ENCODE measurements at regions not wholly inside any gene's neighbourhood (a gene's known extent, or its start where the extent isn't known, plus 50 kb on each side); places are given as distances from the start of the nearest gene placed in this dataset.
"Not testable (repeated sequence)": the region's sequence is repeated elsewhere in the genome, so short reads cannot be mapped to it uniquely, and the experiment has no call there.

DNA sequence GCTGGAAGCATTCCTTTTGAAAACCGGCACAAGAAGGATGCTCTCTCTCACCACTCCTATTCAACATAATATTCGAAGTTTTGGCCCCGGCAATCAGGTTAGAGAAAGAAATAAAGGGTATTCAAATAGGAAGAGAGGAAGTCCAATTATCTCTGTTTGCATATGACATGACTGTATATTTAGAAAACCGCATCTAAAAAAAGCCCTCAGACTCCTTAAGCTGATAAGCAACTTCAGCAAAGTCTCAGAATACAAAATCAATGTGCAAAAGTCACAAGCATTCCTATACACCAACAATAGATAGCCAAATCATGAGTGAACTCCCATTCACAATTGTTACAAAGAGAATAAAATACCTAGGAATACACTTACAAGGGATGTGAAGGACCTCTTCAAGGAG, 93.1 kb upstream of the ADAMTS9 start:
- H3K4me1 ChIP-seq (ENCODE audit: insufficient read depth, low read length); H3K9ac ChIP-seq (ENCODE audit: low read depth, low read length); H3K36me3 ChIP-seq (ENCODE audit: insufficient read depth, low read length); H3K9me3 ChIP-seq (ENCODE audit: control insufficient read depth, insufficient read depth, low read length): not testable (repeated sequence)

DNA sequence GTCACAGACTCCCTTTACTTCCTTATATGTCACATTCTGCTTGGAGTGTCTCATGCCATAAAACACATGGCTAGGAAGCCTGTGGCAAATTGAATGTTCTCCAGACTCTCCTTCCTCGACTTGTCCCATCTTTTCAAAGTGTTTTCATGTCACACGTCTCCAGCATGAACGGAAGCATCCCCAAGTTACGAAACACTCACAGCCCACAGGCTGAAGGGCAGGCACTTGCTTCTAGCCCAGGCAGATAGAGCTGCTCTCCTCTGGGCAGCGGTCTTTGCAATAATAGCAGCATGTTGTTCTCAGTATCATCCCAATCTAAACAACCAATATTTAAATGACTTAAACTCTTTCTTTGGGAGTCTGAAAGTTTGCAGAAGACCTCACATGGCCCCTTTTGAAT, 85.3 kb upstream of the ADAMTS9 start:
- Histone ChIP-seq H3K36me3 (ENCODE audit: insufficient read depth, low read length) (no peaks in the 10 kb centered on the region), H3K9ac (ENCODE audit: low read depth, low read length) (no peak overlapping the region), H3K4me1 (ENCODE audit: insufficient read depth, low read length) (no peaks in the 10 kb centered on the region), H3K9me3 (ENCODE audit: control insufficient read depth, insufficient read depth, low read length) (no peaks in the 10 kb centered on the region; the same call in 1 of the 2 replicates)

DNA sequence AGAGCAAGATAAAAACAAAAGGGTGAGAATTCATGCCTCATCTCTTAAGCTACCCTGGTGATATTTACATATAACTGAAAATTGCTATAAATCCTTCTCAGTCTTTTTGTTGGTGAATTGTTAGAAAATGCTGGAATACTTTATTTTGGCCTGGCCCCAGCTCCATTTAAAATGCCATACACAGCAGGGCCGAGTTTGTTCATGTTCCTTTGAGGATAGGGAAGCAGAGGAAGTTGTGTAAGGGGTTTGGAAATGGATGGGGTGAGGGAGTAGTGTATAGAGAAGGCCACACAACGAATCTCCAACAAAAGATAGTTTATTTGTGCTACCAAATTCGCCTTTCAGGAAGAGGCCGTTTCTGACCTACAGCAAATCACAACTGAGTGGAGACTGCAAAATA, 78.6 kb upstream of the ADAMTS9 start:
- Histone ChIP-seq H3K36me3 (ENCODE audit: insufficient read depth, low read length) (no peaks in the 10 kb centered on the region), H3K9ac (ENCODE audit: low read depth, low read length) (no peak overlapping the region), H3K9me3 (ENCODE audit: control insufficient read depth, insufficient read depth, low read length) (no peaks in the 10 kb centered on the region)

DNA sequence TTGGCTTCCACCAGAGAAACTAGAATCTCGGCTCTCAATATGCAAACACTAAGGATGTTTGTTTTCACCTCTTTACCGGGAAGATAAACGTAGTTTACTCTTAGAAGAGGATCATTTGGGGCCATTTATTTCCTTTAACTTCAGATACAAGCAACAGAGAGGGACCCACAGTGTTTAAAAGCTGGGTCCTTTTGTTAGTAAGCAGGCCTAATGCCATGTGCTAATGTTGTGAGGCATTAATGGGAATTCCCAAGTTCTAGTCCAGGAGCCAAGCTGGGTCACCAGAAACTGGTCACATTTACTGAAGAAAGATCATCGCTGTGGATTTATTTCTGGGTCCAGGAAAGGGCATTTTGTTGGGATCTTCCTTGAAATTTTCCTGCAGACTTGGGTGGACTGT, 78.1 kb upstream of the ADAMTS9 start:
- H3K36me3 ChIP-seq (ENCODE audit: insufficient read depth, low read length): no peaks in the 10 kb centered on the region
- H3K9me3 ChIP-seq (ENCODE audit: control insufficient read depth, insufficient read depth, low read length): no peaks in the 10 kb centered on the region
- no peak overlapping the region for H3K9ac ChIP-seq (ENCODE audit: low read depth, low read length)
- H3K4me1 ChIP-seq (ENCODE audit: insufficient read depth, low read length): peaks cover 9% of the 10 kb centered on the region; the same call in 1 of the 2 replicates

More for the DNA sequence above, 78.6 kb upstream of the ADAMTS9 start:
- peaks cover 9% of the 10 kb centered on the region; the same call in 1 of the 2 replicates for H3K4me1 ChIP-seq (ENCODE audit: insufficient read depth, low read length)

DNA sequence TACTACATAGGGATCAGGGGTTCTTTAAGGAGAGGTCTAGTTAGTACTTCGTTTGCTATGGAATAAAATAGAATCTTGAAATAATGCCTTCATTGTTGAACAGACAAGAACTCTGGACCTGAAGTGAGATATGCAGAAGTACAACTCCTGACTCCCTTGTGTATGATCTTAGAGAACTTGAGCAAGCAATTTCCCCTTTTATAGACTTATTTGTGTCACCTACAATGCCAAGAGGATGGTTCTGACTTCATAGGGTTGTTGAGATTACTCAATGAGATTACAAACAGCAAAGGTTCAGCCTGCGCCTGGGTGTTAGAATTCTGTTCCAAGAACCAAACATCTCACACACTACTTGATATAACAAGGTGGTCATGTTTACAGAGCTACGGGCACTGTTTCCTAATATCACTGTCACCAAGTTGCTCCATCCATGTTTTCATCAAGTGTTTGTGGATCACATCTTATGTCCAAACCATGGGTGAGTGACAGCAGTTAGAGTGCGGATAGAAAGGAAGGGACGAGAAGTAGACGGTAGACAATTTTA, 76.7 kb upstream of the ADAMTS9 start:
- H3K9me3 ChIP-seq (ENCODE audit: control insufficient read depth, insufficient read depth, low read length): no peaks in the 10 kb centered on the region
- no peaks in the 10 kb centered on the region for H3K36me3 ChIP-seq (ENCODE audit: insufficient read depth, low read length)
- H3K9ac ChIP-seq (ENCODE audit: low read depth, low read length): no peak overlapping the region
- peaks cover 9% of the 10 kb centered on the region; the same call in 1 of the 2 replicates for H3K4me1 ChIP-seq (ENCODE audit: insufficient read depth, low read length)

DNA sequence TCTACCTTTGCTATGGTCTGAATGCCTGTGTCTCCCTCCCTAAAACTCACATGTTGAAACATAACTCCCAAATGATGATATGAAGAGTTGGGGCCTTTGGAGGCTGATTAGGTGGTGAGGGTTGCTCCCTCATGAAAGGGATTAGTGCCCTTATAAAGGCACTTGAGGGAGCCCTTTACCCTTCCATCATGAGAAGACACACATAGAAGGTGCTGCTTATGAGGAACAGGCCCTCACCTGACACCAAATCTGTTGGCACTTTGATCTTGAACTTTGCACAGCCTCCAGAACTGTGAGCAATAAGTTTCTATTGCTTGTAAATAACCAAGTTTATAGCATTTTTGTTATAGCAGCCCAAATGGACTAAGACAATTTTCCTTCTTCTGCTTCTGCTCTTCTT, 76.2 kb upstream of the ADAMTS9 start:
- H3K36me3 ChIP-seq (ENCODE audit: insufficient read depth, low read length): no peaks in the 10 kb centered on the region
- H3K4me1 ChIP-seq (ENCODE audit: insufficient read depth, low read length): peaks cover 9% of the 10 kb centered on the region; the same call in 1 of the 2 replicates
- no peaks in the 10 kb centered on the region for H3K9me3 ChIP-seq (ENCODE audit: control insufficient read depth, insufficient read depth, low read length)
- H3K9ac ChIP-seq (ENCODE audit: low read depth, low read length): no peak overlapping the region

DNA sequence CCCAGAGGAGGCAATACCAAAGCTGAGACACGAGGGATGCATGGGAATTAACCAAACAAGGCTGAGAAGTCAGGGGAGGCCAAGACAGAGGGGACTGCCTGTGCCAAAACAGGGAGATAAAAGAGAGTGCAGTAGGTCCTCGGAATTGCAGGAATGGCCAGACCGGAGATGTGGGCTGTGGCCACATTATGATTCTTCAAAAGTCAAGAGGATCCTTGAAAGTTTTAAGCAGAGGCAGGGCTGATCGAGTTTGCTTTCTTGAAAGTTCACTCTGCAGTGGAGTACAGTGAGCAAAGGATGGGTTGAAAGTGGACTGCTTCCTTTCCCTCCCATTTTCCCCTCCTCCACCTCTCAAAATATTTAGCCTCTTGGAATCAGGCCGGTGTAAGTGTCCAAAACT, 73.9 kb upstream of the ADAMTS9 start:
- H3K9me3 ChIP-seq (ENCODE audit: control insufficient read depth, insufficient read depth, low read length): no peaks in the 10 kb centered on the region
- H3K4me1 ChIP-seq (ENCODE audit: insufficient read depth, low read length): peaks cover 9% of the 10 kb centered on the region; the same call in 1 of the 2 replicates
- no peak overlapping the region for H3K9ac ChIP-seq (ENCODE audit: low read depth, low read length)
- H3K36me3 ChIP-seq (ENCODE audit: insufficient read depth, low read length): no peaks in the 10 kb centered on the region

DNA sequence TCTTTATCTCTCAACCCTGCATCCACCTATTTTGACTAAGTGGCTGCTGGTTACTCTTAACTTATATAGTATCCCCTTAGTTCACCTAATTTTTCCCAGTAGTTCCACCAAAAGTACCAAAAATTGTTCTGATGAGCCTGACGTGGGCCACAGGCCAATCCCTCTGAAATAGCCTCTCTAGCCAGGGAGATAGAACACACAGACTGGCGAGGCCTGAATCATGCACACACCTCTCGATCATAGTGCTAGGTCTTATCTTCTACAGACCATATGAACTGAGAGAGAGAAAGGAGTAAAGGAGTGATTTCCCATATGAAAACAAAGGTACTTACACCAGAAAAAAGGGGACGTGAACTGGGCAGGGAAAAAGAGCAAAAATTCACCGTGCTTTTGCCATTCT, 72.5 kb upstream of the ADAMTS9 start:
- H3K36me3 ChIP-seq (ENCODE audit: insufficient read depth, low read length): no peaks in the 10 kb centered on the region
- H3K9ac ChIP-seq (ENCODE audit: low read depth, low read length): no peak overlapping the region
- no peaks in the 10 kb centered on the region for H3K9me3 ChIP-seq (ENCODE audit: control insufficient read depth, insufficient read depth, low read length)

DNA sequence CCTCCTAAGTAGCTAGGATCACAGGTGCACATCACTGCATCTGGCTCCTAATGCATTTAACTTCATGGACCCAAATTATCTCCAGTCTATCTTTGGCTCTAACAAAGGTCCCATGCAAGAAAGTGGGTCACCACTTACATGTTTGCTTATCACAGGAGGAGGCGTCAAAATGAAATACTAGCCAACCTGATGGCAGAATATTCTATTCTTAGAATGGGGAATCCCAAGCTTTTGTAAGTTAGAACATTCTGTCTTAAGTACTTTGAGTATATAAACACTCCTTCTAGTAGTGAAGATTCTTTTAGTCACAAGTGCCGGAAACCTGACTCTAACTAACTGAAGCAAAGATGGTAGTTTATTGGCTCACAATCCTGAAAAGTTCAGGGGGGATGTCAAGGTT, 72.0 kb upstream of the ADAMTS9 start:
- no peaks in the 10 kb centered on the region for H3K36me3 ChIP-seq (ENCODE audit: insufficient read depth, low read length)

More for the DNA sequence above, 72.5 kb upstream of the ADAMTS9 start:
- H3K4me1 ChIP-seq (ENCODE audit: insufficient read depth, low read length): no peaks in the 10 kb centered on the region

DNA sequence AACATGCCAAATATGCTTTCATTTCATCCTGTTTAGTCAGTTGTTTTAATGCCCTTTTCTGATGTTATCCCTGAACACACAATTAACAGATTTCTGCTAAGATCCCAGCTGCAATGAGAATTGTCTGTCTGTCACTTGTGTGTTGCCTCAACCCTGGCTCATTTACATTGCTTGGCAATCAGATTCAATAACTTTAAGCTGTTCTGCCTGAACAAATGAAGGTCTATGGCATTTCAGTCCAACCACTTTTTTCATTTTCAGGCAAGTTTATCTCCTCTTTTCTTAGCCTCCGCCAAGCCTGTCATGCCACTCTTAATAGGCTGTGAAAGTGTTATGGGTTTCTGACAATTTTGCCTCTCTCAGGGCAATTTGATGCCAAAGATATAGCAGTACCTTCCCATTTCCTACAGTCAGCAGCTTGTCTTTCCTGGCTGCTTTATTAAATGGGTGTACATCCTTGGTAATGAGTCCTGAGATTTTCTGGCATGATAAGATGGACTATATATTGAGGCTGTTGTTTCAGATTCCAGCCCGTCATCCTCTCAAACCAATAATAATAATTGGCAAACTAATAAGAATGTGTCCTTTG, 68.7 kb upstream of the ADAMTS9 start:
- Histone ChIP-seq H3K9me3 (ENCODE audit: control insufficient read depth, insufficient read depth, low read length) (no peaks in the 10 kb centered on the region), H3K9ac (ENCODE audit: low read depth, low read length) (no peak overlapping the region), H3K36me3 (ENCODE audit: insufficient read depth, low read length) (no peaks in the 10 kb centered on the region), H3K4me1 (ENCODE audit: insufficient read depth, low read length) (no peaks in the 10 kb centered on the region)

More for the DNA sequence above, 72.0 kb upstream of the ADAMTS9 start:
- Histone ChIP-seq H3K9me3 (ENCODE audit: control insufficient read depth, insufficient read depth, low read length) (no peaks in the 10 kb centered on the region), H3K9ac (ENCODE audit: low read depth, low read length) (no peak overlapping the region), H3K4me1 (ENCODE audit: insufficient read depth, low read length) (no peaks in the 10 kb centered on the region)

DNA sequence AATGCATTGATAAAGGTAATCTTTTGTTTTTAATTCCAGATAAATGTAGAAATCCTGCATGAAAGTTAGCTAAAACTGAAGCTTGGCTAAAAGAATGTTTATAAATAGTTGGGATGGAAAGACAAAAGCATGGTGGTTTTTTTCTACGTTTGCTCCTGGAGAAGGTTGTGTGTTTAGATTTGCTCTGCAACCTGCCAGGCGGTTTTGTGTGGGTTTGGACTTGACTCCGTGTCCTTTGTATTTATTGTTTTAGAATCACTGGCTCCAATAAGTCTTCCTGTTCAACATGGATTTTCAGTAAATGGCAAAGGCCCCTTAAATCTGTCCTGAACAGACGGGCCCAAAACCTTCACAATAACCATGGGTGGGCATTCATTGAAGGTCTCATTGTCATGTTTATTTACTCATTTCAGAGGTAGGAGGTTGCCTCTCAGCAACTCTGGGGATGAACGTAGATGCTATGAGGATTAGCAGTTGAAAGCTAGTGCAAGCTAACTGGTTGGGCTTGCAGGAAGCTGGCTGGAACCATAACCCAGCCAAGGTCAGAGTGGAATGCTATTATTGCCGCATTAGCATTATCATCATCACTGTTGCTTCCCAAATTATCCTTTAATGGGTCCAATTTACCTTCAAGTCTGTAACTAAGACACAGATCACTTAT, 60.6 kb upstream of the ADAMTS9 start:
- peaks cover 16% of the 10 kb centered on the region for H3K4me1 ChIP-seq (ENCODE audit: insufficient read depth, low read length)
- no peaks in the 10 kb centered on the region for H3K36me3 ChIP-seq (ENCODE audit: insufficient read depth, low read length)
- H3K9me3 ChIP-seq (ENCODE audit: control insufficient read depth, insufficient read depth, low read length): no peaks in the 10 kb centered on the region
- H3K9ac ChIP-seq (ENCODE audit: low read depth, low read length): no peak overlapping the region

DNA sequence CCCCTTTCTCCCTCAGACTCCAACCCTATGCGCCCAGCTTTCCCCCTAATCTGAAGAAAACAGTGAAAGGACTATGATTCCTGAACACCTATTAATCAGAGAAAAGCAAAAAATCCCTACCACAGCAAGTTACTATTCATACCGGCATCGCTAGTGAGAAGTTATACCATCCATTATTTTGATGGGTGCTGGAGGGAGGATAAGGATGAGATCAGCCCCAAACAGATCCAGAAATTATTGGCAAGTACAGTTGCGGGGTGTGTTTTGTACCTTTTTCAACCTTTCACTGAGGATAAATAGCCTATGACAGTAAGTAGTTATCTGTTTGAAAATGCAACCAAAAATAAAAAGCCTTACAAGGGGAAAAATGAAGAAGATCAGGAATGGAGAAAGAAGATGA, 59.9 kb upstream of the ADAMTS9 start:
- Histone ChIP-seq H3K36me3 (ENCODE audit: insufficient read depth, low read length) (no peaks in the 10 kb centered on the region), H3K9ac (ENCODE audit: low read depth, low read length) (no peak overlapping the region), H3K9me3 (ENCODE audit: control insufficient read depth, insufficient read depth, low read length) (no peaks in the 10 kb centered on the region)

DNA sequence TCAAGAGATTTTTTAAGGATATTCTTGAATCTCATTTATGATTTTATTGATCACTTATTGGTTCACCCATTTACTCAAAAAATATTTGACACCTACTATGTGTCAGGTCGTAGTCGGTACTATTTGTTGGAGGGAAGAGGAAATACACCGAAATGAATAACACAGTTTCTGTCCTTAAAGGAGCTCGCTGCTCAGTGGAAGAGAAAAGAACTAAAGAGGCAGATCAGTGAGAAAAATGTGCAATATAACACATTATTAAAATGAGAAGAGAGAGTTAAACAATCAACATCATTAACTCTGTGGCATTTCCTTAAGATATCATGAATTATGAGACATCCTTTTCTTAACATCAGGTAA, 56.1 kb upstream of the ADAMTS9 start:
- Histone ChIP-seq H3K9me3 (ENCODE audit: control insufficient read depth, insufficient read depth, low read length) (no peaks in the 10 kb centered on the region), H3K9ac (ENCODE audit: low read depth, low read length) (no peak overlapping the region), H3K36me3 (ENCODE audit: insufficient read depth, low read length) (no peaks in the 10 kb centered on the region), H3K4me1 (ENCODE audit: insufficient read depth, low read length) (peaks cover 16% of the 10 kb centered on the region)

More for the DNA sequence above, 59.9 kb upstream of the ADAMTS9 start:
- peaks cover 20% of the 10 kb centered on the region for H3K4me1 ChIP-seq (ENCODE audit: insufficient read depth, low read length)

DNA sequence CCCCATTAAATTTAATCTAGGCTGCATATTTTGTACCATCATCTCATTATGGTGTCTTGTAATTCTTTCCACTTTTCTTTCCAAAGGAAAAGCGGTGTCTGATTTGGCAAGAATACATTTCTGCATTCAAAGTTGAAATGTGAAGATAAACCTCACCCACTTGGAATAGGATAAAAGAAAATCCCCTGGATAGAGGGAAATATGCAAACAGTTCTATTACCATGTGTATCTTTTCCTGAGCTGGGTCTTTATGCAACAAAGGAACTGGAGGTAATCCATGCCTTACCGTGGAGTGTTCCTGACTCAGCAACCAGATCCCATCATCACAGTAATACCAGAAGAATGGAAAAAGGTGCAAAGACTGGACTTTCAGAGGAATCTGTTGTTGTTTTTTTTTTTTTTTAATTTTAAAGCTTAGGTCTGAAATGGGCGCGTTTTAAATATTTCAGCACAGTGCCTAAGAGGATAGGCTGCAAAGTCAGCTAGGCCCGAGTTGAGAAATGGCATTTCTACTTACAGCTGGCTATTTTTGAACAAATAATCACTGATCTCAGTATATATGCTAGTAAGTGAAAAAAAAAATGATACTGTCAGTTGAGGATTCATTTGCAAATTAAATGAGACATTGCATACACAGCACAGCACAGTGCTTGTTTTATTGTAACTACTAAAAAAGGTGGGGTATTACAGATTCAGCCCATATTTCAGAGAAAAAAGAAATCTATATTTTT, 55.5 kb upstream of the ADAMTS9 start:
- H3K36me3 ChIP-seq (ENCODE audit: insufficient read depth, low read length): no peaks in the 10 kb centered on the region
- no peaks in the 10 kb centered on the region for H3K9me3 ChIP-seq (ENCODE audit: control insufficient read depth, insufficient read depth, low read length)
- H3K4me1 ChIP-seq (ENCODE audit: insufficient read depth, low read length): peaks cover 12% of the 10 kb centered on the region
- no peak overlapping the region for H3K9ac ChIP-seq (ENCODE audit: low read depth, low read length)

DNA sequence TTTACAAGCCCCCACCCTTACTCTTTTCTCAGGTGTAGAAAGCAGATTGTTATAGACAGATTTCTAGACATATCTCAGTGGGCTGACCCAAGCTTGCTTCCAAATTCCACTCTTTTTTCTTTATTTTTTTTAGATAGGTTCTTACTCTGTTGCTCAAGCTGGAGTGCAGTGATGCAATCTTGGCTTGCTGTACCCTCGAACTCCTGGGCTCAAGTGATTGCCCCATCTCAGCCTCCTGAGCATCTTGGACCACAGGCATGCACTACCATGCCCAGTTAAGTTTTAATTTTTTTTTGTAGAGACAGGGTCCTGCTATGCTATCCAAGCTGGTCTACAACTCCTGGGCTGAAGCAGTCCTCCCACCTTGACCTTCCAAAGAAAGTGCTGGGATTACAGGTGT, 53.5 kb upstream of the ADAMTS9 start:
- H3K9ac ChIP-seq (ENCODE audit: low read depth, low read length): no peak overlapping the region
- peaks cover 4% of the 10 kb centered on the region; the same call in 1 of the 2 replicates for H3K4me1 ChIP-seq (ENCODE audit: insufficient read depth, low read length)
- no peaks in the 10 kb centered on the region for H3K36me3 ChIP-seq (ENCODE audit: insufficient read depth, low read length)
- H3K9me3 ChIP-seq (ENCODE audit: control insufficient read depth, insufficient read depth, low read length): no peaks in the 10 kb centered on the region
